Kidney epithelial cell (primary cell): ENCODE measurements at regions not wholly inside any gene's neighbourhood (a gene's known extent, or its start where the extent isn't known, plus 50 kb on each side); places are given as distances from the start of the nearest gene placed in this dataset.
"Not testable (repeated sequence)": the region's sequence is repeated elsewhere in the genome, so short reads cannot be mapped to it uniquely, and the experiment has no call there.

ENCODE experiments used
- DNase-seq: peaks from one replicate; pipeline ENCODE4 v3.0.0-alpha.2; 2010; ENCODE audit warnings: low read depth
- H3K27me3 ChIP-seq: 2 replicates; pipeline ENCODE4 v1.6.0; 2011; ENCODE audit warnings: low read length; ENCODE audit not compliant: control insufficient read depth, insufficient read depth
- H3K36me3 ChIP-seq: 2 replicates; pipeline ENCODE4 v1.5.1; 2011; ENCODE audit warnings: low read length; ENCODE audit not compliant: control insufficient read depth, insufficient read depth
- H3K4me3 ChIP-seq: 2 replicates; pipeline ENCODE4 v1.5.1; 2011; ENCODE audit warnings: low read depth, mild to moderate bottlenecking, control low read depth, low read length
- TF ChIP-seq, protein P1 (sequence below): IDR thresholded peaks from 2 replicates; pipeline ENCODE4 v1.5.1; 2011; ENCODE audit warnings: mild to moderate bottlenecking, moderate library complexity, low read length, control low read depth, inconsistent platforms; ENCODE audit not compliant: insufficient read depth, poor library complexity, severe bottlenecking

DNA sequence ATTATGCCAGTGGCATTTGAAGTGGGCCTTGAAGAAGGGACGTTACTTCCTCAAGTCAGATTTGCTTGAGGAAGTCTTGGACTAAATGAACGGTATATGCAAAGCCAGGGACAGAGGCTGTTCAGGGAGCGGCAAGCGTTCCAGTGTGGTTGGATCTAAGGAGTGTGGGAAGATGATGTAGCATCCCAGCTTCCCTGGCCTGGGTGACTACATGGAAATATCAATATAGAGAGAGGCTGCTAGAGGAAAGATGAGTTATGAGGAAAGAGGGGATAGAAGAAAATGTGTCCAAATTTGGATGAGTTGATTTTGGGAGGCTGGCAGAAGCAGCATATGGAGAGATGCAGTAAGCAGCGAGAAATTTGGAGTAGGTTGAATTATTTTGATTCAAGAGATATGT is 432.5 kb upstream of the TENM3 start:
- Histone ChIP-seq H3K4me3 (no peak overlapping the region), H3K36me3 (no peaks in the 10 kb centered on the region), H3K27me3 (no peaks in the 10 kb centered on the region)
- DNase-seq: no peak
- TF ChIP-seq, protein P1, sequence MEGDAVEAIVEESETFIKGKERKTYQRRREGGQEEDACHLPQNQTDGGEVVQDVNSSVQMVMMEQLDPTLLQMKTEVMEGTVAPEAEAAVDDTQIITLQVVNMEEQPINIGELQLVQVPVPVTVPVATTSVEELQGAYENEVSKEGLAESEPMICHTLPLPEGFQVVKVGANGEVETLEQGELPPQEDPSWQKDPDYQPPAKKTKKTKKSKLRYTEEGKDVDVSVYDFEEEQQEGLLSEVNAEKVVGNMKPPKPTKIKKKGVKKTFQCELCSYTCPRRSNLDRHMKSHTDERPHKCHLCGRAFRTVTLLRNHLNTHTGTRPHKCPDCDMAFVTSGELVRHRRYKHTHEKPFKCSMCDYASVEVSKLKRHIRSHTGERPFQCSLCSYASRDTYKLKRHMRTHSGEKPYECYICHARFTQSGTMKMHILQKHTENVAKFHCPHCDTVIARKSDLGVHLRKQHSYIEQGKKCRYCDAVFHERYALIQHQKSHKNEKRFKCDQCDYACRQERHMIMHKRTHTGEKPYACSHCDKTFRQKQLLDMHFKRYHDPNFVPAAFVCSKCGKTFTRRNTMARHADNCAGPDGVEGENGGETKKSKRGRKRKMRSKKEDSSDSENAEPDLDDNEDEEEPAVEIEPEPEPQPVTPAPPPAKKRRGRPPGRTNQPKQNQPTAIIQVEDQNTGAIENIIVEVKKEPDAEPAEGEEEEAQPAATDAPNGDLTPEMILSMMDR: no peak

DNA sequence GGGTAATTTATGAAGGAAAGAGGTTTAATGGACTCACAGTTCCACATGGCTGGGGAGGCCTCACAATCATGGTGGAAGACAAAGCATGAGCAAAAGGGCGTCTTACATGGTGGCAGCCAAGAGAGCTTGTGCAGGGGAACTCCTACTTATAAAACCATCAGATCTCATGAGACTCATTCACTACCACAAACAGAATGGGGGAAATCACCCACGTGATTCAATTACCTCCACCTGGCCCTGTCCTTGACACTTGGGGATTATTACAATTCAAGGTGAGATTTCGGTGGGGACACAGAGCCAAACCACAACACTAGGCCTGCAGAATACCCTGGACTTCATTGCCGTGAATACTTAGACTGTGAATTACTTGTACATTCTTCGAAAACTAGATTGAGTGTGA is 431.7 kb upstream of the TENM3 start:
- H3K27me3 ChIP-seq, H3K4me3 ChIP-seq, DNase-seq, H3K36me3 ChIP-seq: not testable (repeated sequence)

DNA sequence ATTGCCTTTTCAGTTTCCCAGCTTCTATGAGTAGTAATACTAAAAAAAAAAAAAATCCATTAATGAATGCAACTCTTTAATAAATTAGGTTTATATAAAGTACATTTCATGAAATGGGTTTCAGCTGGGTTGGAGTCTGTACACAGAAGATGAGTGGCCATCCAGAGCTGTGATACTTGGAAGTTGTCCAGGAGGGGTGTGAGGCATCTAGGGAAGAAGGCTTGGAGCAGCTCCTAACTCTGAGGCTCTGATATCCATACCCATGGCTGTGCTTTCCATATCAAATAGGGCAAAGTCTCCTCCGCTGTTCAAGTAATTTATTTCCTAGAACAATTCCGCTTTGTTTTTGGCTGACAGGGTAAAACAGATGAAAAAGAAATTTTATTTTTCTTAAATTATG is 423.3 kb upstream of the TENM3 start:
- Histone ChIP-seq H3K36me3 (no peaks in the 10 kb centered on the region), H3K4me3 (no peak overlapping the region), H3K27me3 (no peaks in the 10 kb centered on the region)
- DNase-seq: no peak
- TF ChIP-seq, protein P1: no peak

DNA sequence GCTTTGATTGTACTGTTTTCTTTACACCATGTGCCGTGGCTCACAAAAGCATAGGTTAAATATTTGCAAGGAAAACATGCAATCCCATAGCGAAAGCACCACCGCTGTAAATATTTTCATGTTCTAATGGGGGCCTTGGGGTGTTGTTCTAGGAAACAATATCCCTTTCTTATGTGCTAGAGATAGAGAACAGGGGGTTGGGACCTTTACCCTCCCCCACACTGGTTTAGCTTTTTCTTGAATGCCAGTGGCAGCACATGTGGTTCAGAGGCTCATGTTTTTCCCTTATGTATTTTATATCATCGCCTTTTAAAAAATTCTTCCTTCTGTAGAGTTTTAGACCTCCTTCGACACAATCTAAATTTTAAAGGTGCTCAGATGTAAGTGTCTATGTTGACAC is 422.6 kb upstream of the TENM3 start:
- H3K27me3 ChIP-seq: no peaks in the 10 kb centered on the region
- no peaks in the 10 kb centered on the region for H3K36me3 ChIP-seq
- TF ChIP-seq, protein P1: no peak
- DNase-seq: no peak
- no peak overlapping the region for H3K4me3 ChIP-seq

DNA sequence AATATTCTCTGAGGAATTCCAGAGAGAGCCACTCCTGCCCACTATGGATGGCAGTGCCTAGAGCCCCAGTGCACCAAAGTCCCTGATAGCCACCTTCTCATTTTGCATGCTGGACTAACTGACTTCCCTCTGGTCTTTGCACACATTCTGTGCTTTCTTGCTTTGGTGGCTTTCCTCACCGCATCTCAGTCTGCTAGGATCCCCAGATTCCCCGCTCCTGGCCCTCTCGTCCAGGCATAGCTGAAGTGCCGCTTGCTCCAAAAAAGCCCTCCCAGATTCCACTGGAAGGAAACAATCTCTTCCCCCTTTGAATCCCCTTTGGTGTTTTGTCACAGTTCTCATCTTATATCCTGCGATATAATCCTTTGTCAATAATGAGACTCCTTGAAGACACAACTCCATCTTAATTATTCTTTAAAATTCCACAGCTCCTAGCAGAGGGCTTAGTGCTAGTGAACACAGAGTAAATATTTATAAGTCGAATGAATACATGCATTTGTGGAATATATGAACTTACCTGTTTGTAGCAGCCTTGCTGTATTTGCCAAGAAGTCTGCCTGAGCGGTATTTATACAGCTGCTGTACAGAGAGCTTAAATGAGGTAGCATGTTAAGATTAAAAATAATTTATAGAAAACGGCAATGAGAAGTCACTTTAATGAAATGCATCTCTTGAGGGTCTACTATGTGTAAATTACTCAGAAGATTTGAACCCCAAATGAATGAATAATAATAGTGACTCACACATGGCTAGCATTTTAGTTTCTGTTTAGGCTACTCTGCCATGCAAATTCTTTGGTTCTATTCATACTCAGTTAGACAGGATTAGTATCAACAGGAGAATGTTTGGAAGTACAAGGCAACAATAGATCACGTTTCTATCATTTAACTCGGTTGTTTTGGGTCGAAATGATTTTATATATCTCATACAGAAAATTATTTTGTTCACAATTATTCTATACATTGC is 421.9 kb upstream of the TENM3 start:
- peak; percentile 10 for DNase-seq
- TF ChIP-seq, protein P1: no peak
- no peaks in the 10 kb centered on the region for H3K27me3 ChIP-seq
- no peaks in the 10 kb centered on the region for H3K36me3 ChIP-seq
- no peak overlapping the region for H3K4me3 ChIP-seq

DNA sequence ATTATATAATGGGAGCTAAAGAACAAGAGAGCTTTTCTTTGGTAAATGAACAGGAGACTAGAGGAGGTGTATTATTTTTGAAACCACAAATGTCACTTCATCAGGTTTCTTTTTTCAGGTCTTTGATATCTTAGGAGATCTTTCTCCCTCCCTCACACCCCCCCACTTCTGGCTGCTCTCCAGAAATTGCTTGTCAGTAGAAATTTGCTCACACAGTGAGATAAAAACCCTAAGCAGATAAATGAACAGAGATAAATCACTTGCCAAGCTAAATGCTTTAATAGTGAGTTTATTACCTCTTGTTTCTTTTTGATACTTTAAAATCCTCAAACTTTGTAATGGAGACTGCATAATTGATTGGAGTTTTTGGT is 421.2 kb upstream of the TENM3 start:
- Histone ChIP-seq H3K27me3 (no peaks in the 10 kb centered on the region), H3K4me3 (no peak overlapping the region), H3K36me3 (no peaks in the 10 kb centered on the region)
- TF ChIP-seq, protein P1: no peak
- DNase-seq: no peak
